ENCODE measurements at regions not wholly inside any gene's neighbourhood (a gene's known extent, or its start where the extent isn't known, plus 50 kb on each side); places are given as distances from the start of the nearest gene placed in this dataset.

- TF ChIP-seq CTCF (IDR thresholded peaks at IDR 0.05), result no peak
- H3K9me3 ChIP-seq, result no peaks in the 10 kb centered on the region
- H3K4me3 ChIP-seq (ENCODE audit: low read depth in 1 of 2, low read length in 1 of 2), result no peak overlapping the region
- no peak overlapping the region for H3K27ac ChIP-seq
- H3K4me1 ChIP-seq (ENCODE audit: control insufficient read depth in 1 of 2, insufficient read depth in 1 of 2, low read depth in 1 of 2, low read length in 1 of 2), result no peaks in the 10 kb centered on the region
- H3K36me3 ChIP-seq, result no peaks in the 10 kb centered on the region
- no peaks in the 10 kb centered on the region for H3K27me3 ChIP-seq
Observed at GRCh38 chrX:15055146-15055930, 182.1 kb downstream of the MOSPD2 start.

- Histone ChIP-seq H3K4me1 (ENCODE audit: control insufficient read depth in 1 of 2, insufficient read depth in 1 of 2, low read depth in 1 of 2, low read length in 1 of 2) (no peaks in the 10 kb centered on the region), H3K27me3 (no peaks in the 10 kb centered on the region), H3K9me3 (no peaks in the 10 kb centered on the region), H3K4me3 (ENCODE audit: low read depth in 1 of 2, low read length in 1 of 2) (no peak overlapping the region), H3K36me3 (no peaks in the 10 kb centered on the region), H3K27ac (no peak overlapping the region)
- no peak for TF ChIP-seq CTCF (IDR thresholded peaks at IDR 0.05)
Observed at GRCh38 chrX:15050395-15050794, 177.2 kb downstream of the MOSPD2 start.

GRCh38 chrX:15043538-15043937 is 170.3 kb downstream of the MOSPD2 start:
- Histone ChIP-seq H3K4me3 (ENCODE audit: low read depth in 1 of 2, low read length in 1 of 2) (no peak overlapping the region), H3K27ac (no peak overlapping the region), H3K4me1 (ENCODE audit: control insufficient read depth in 1 of 2, insufficient read depth in 1 of 2, low read depth in 1 of 2, low read length in 1 of 2) (no peaks in the 10 kb centered on the region), H3K27me3 (no peaks in the 10 kb centered on the region), H3K9me3 (no peaks in the 10 kb centered on the region), H3K36me3 (no peaks in the 10 kb centered on the region)
- no peak for TF ChIP-seq CTCF (IDR thresholded peaks at IDR 0.05)

- no peak for TF ChIP-seq CTCF (IDR thresholded peaks at IDR 0.05)
- Histone ChIP-seq H3K27me3 (no peaks in the 10 kb centered on the region), H3K9me3 (no peaks in the 10 kb centered on the region), H3K36me3 (no peaks in the 10 kb centered on the region), H3K4me1 (ENCODE audit: control insufficient read depth in 1 of 2, insufficient read depth in 1 of 2, low read depth in 1 of 2, low read length in 1 of 2) (no peaks in the 10 kb centered on the region), H3K27ac (no peak overlapping the region), H3K4me3 (ENCODE audit: low read depth in 1 of 2, low read length in 1 of 2) (no peak overlapping the region)
Observed at GRCh38 chrX:15033917-15034316, 160.7 kb downstream of the MOSPD2 start.

GRCh38 chrX:15017491-15017890 is 144.3 kb downstream of the MOSPD2 start:
- no peaks in the 10 kb centered on the region for H3K27me3 ChIP-seq
- no peak for TF ChIP-seq CTCF (IDR thresholded peaks at IDR 0.05)
- H3K4me1 ChIP-seq (ENCODE audit: control insufficient read depth in 1 of 2, insufficient read depth in 1 of 2, low read depth in 1 of 2, low read length in 1 of 2), result no peaks in the 10 kb centered on the region
- no peak overlapping the region for H3K27ac ChIP-seq
- no peak overlapping the region for H3K4me3 ChIP-seq (ENCODE audit: low read depth in 1 of 2, low read length in 1 of 2)
- H3K36me3 ChIP-seq, result no peaks in the 10 kb centered on the region
- no peaks in the 10 kb centered on the region for H3K9me3 ChIP-seq

Measured in neutrophil (primary cell).